ENCODE measurements at regions not wholly inside any gene's neighbourhood (a gene's known extent, or its start where the extent isn't known, plus 50 kb on each side); places are given as distances from the start of the nearest gene placed in this dataset.
"Not testable (repeated sequence)": the region's sequence is repeated elsewhere in the genome, so short reads cannot be mapped to it uniquely, and the experiment has no call there.

- H3K4me1 ChIP-seq, result no peaks in the 10 kb centered on the region
- H3K9me3 ChIP-seq, result no peaks in the 10 kb centered on the region
- H3K4me3 ChIP-seq, result no peak overlapping the region
- no peaks in the 10 kb centered on the region for H3K36me3 ChIP-seq
- H3K27ac ChIP-seq, result no peak overlapping the region
- intact Hi-C loops (cut with DNase I; ENCODE audit: low total_unique reads), result no loop called here
- no peaks in the 10 kb centered on the region for H3K27me3 ChIP-seq
- no peak for DNase-seq
- TF ChIP-seq CTCF (IDR thresholded peaks at IDR 0.05), result no peak
- TF ChIP-seq POLR2A (IDR thresholded peaks at IDR 0.05), result no peak
These were observed 61.9 kb upstream of the VASH1 start for GRCh38 chr14:76699209-76699938.

- Histone ChIP-seq H3K27me3 (no peaks in the 10 kb centered on the region), H3K9me3 (no peaks in the 10 kb centered on the region), H3K36me3 (no peaks in the 10 kb centered on the region), H3K4me1 (no peaks in the 10 kb centered on the region), H3K27ac (no peak overlapping the region), H3K4me3 (no peak overlapping the region)
- TF ChIP-seq CTCF (IDR thresholded peaks at IDR 0.05), result no peak
- TF ChIP-seq POLR2A (IDR thresholded peaks at IDR 0.05), result no peak
- DNase-seq, result no peak
- intact Hi-C loops (cut with DNase I; ENCODE audit: low total_unique reads), result no loop called here
These were observed 61.2 kb upstream of the VASH1 start for GRCh38 chr14:76699939-76700590.

- no peaks in the 10 kb centered on the region for H3K36me3 ChIP-seq
- H3K27ac ChIP-seq, result no peak overlapping the region
- H3K9me3 ChIP-seq, result no peaks in the 10 kb centered on the region
- no peak overlapping the region for H3K4me3 ChIP-seq
- H3K27me3 ChIP-seq, result no peaks in the 10 kb centered on the region
- no peaks in the 10 kb centered on the region for H3K4me1 ChIP-seq
- intact Hi-C loops (cut with DNase I; ENCODE audit: low total_unique reads), result no loop called here
- no peak for DNase-seq
- TF ChIP-seq CTCF (IDR thresholded peaks at IDR 0.05) (no peak), POLR2A (IDR thresholded peaks at IDR 0.05) (no peak)
These were observed 59.8 kb upstream of the VASH1 start for GRCh38 chr14:76701436-76701835.

- H3K36me3 ChIP-seq, result no peaks in the 10 kb centered on the region
- no peaks in the 10 kb centered on the region for H3K27me3 ChIP-seq
- intact Hi-C loops (cut with DNase I; ENCODE audit: low total_unique reads), result no loop called here
- H3K27ac ChIP-seq, result no peak overlapping the region
- no peaks in the 10 kb centered on the region for H3K9me3 ChIP-seq
- no peak overlapping the region for H3K4me3 ChIP-seq
- TF ChIP-seq CTCF (IDR thresholded peaks at IDR 0.05), result no peak
- no peak for TF ChIP-seq POLR2A (IDR thresholded peaks at IDR 0.05)
- H3K4me1 ChIP-seq, result no peaks in the 10 kb centered on the region
- no peak for DNase-seq
These were observed 59.3 kb upstream of the VASH1 start for GRCh38 chr14:76701981-76702380.

GRCh38 chr14:76705214-76705613 lies 56.1 kb upstream of the VASH1 start:
- no peaks in the 10 kb centered on the region for H3K36me3 ChIP-seq
- H3K4me3 ChIP-seq, result no peak overlapping the region
- no peaks in the 10 kb centered on the region for H3K9me3 ChIP-seq
- no peaks in the 10 kb centered on the region for H3K27me3 ChIP-seq
- TF ChIP-seq CTCF (IDR thresholded peaks at IDR 0.05) (no peak), POLR2A (IDR thresholded peaks at IDR 0.05) (no peak)
- no peaks in the 10 kb centered on the region for H3K4me1 ChIP-seq
- H3K27ac ChIP-seq, result no peak overlapping the region
- intact Hi-C loops (cut with DNase I; ENCODE audit: low total_unique reads), result no loop called here
- DNase-seq, result no peak

- H3K4me1 ChIP-seq; DNase-seq; H3K4me3 ChIP-seq; H3K27ac ChIP-seq; H3K36me3 ChIP-seq; H3K9me3 ChIP-seq; H3K27me3 ChIP-seq; intact Hi-C loops (cut with DNase I; ENCODE audit: low total_unique reads): not testable (repeated sequence)
These were observed 55.1 kb upstream of the VASH1 start for GRCh38 chr14:76706207-76706606.
